Peyer's patch (tissue), 4 donors: ENCODE measurements at regions not wholly inside any gene's neighbourhood (a gene's known extent, or its start where the extent isn't known, plus 50 kb on each side); places are given as distances from the start of the nearest gene placed in this dataset.

ENCODE experiments used
- DNase-seq, 3 donors: peaks; one replicate each; pipeline ENCODE4 v3.0.0-alpha.2; 2017 to 2019
- H3K27ac ChIP-seq, 4 donors: fragments of 200-600 bp; sonication (generic); one replicate each; pipeline ENCODE4 v1.5.1; 2016 to 2019
- H3K27me3 ChIP-seq, 2 donors: fragments of 200-600 bp; sonication (generic); one replicate each; pipeline ENCODE4 v1.5.1; 2019
- H3K36me3 ChIP-seq, 3 donors: fragments of 200-600 bp; sonication (generic); one replicate each; pipeline ENCODE4 v1.5.1; 2016 to 2019
- H3K4me1 ChIP-seq, 4 donors: fragments of 200-600 bp; sonication (generic); one replicate each; pipeline ENCODE4 v1.5.1; 2016 to 2019
- H3K4me3 ChIP-seq, 4 donors: fragments of 200-600 bp; sonication (generic); 1 replicate in 3 of 4; 2 replicates in 1 of 4; pipeline ENCODE4 v1.5.1; 2016 to 2019; ENCODE audit warnings: mild to moderate bottlenecking in 1 of 4
- H3K9me3 ChIP-seq, 4 donors: fragments of 200-600 bp; sonication (generic); one replicate each; pipeline ENCODE4 v1.5.1; 2016 to 2019; ENCODE audit warnings: mild to moderate bottlenecking in 1 of 4
- CTCF ChIP-seq, 6 experiments: fragments of 450-650 bp in 4 of 6; fragments of 200-600 bp in 2 of 6; sonication (generic) in 1 of 6; IDR thresholded peaks; one replicate each; pipeline ENCODE4 v1.5.1; 2017 to 2019; ENCODE audit warnings: antibody characterized with exemption in 6 of 6, mild to moderate bottlenecking in 3 of 6, moderate library complexity in 1 of 6
- POLR2A ChIP-seq, 2 donors: fragments of 450-650 bp; IDR thresholded peaks; one replicate each; pipeline ENCODE4 v1.5.1; 2017; ENCODE audit warnings: antibody characterized with exemption in 2 of 2, mild to moderate bottlenecking in 2 of 2, moderate library complexity in 2 of 2

- TF ChIP-seq CTCF (IDR thresholded peaks at IDR 0.05) = no peak
- Histone ChIP-seq H3K4me1 (no peaks in the 10 kb centered on the region), H3K4me3 (no peak overlapping the region), H3K27me3 (no peaks in the 10 kb centered on the region), H3K27ac (no peak overlapping the region), H3K36me3 (no peaks in the 10 kb centered on the region), H3K9me3 (no peaks in the 10 kb centered on the region)
- DNase-seq = no peak
Measured at GRCh38 chr3:66561367-66561766, 60.5 kb upstream of the LRIG1 start.

GRCh38 chr3:66565301-66565700, 64.5 kb upstream of the LRIG1 start:
- no peak overlapping the region for H3K27ac ChIP-seq
- no peak for TF ChIP-seq POLR2A (IDR thresholded peaks at IDR 0.05)
- TF ChIP-seq CTCF (IDR thresholded peaks at IDR 0.05) = no peak

GRCh38 chr3:66567077-66567476, 66.3 kb upstream of the LRIG1 start:
- no peak for DNase-seq
- H3K27me3 ChIP-seq = no peaks in the 10 kb centered on the region
- no peaks in the 10 kb centered on the region for H3K9me3 ChIP-seq
- no peaks in the 10 kb centered on the region for H3K36me3 ChIP-seq
- no peak for TF ChIP-seq POLR2A (IDR thresholded peaks at IDR 0.05)
- no peak for TF ChIP-seq CTCF (IDR thresholded peaks at IDR 0.05)
- H3K4me1 ChIP-seq = no peaks in the 10 kb centered on the region
- H3K27ac ChIP-seq = no peak overlapping the region
- no peak overlapping the region for H3K4me3 ChIP-seq

More at GRCh38 chr3:66565301-66565700, 64.5 kb upstream of the LRIG1 start:
- DNase-seq = no peak
- Histone ChIP-seq H3K36me3 (no peaks in the 10 kb centered on the region), H3K4me1 (no peaks in the 10 kb centered on the region), H3K4me3 (no peak overlapping the region), H3K9me3 (no peaks in the 10 kb centered on the region), H3K27me3 (no peaks in the 10 kb centered on the region)

- DNase-seq = no peak
- Histone ChIP-seq H3K4me1 (no peaks in the 10 kb centered on the region), H3K9me3 (no peaks in the 10 kb centered on the region)
Measured at GRCh38 chr3:66572090-66572675, 71.4 kb upstream of the LRIG1 start.

GRCh38 chr3:66572938-66573710, 72.3 kb upstream of the LRIG1 start:
- Histone ChIP-seq H3K27ac (no peak overlapping the region), H3K36me3 (no peaks in the 10 kb centered on the region), H3K4me1 (no peaks in the 10 kb centered on the region), H3K4me3 (no peak overlapping the region), H3K27me3 (no peaks in the 10 kb centered on the region), H3K9me3 (no peaks in the 10 kb centered on the region)
- TF ChIP-seq POLR2A (IDR thresholded peaks at IDR 0.05) = no peak
- TF ChIP-seq CTCF (IDR thresholded peaks at IDR 0.05) = peak in 1 of 6 experiments; percentile 18
- no peak for DNase-seq

More at GRCh38 chr3:66572090-66572675, 71.4 kb upstream of the LRIG1 start:
- no peak for TF ChIP-seq CTCF (IDR thresholded peaks at IDR 0.05)
- TF ChIP-seq POLR2A (IDR thresholded peaks at IDR 0.05) = no peak
- Histone ChIP-seq H3K27me3 (no peaks in the 10 kb centered on the region), H3K27ac (no peak overlapping the region), H3K4me3 (no peak overlapping the region), H3K36me3 (no peaks in the 10 kb centered on the region)
